ENCODE measurements at regions not wholly inside any gene's neighbourhood (a gene's known extent, or its start where the extent isn't known, plus 50 kb on each side); places are given as distances from the start of the nearest gene placed in this dataset.

- DNase-seq (ENCODE audit: low read depth in 1 of 2, low spot score in 1 of 2): no peak
These were observed 95.9 kb upstream of the ANKRD34C start for GRCh38 chr15:79186616-79187015.

- DNase-seq (ENCODE audit: low read depth in 1 of 2, low spot score in 1 of 2): no peak
These were observed 94.6 kb upstream of the RASGRF1 start for GRCh38 chr15:79185199-79185598.

DNA sequence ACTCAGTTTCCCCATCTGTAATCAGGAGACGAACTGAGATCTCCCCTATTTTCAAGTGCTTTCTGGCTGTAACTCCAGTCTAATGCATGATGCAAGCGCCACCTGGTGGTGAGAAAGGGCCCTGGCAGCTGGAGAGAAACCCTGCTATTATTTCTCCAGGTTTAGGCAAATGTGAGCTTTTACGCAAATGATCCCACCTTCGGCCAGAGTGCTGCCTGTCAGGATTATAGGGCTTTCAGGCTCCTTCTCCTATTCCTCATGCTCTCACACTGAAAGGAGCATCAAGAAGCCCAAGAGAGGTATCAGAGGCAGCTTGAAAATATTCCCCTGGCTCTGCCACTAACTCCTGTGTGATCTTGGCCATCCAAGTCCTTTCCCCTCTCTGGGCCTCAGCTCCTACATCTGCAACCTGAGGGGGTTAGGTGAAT is 93.9 kb upstream of the RASGRF1 start:
- peak; percentile 34 to 46 for DNase-seq (ENCODE audit: low read depth in 1 of 2, low spot score in 1 of 2)

- DNase-seq (ENCODE audit: low read depth in 1 of 2, low spot score in 1 of 2): no peak
These were observed 89.7 kb upstream of the RASGRF1 start for GRCh38 chr15:79180318-79180717.

- no peak for DNase-seq (ENCODE audit: low read depth in 1 of 2, low spot score in 1 of 2)
These were observed 89.0 kb upstream of the RASGRF1 start for GRCh38 chr15:79179597-79179996.

- DNase-seq (ENCODE audit: low read depth in 1 of 2, low spot score in 1 of 2): no peak
These were observed 88.6 kb upstream of the RASGRF1 start for GRCh38 chr15:79179108-79179561.

DNA sequence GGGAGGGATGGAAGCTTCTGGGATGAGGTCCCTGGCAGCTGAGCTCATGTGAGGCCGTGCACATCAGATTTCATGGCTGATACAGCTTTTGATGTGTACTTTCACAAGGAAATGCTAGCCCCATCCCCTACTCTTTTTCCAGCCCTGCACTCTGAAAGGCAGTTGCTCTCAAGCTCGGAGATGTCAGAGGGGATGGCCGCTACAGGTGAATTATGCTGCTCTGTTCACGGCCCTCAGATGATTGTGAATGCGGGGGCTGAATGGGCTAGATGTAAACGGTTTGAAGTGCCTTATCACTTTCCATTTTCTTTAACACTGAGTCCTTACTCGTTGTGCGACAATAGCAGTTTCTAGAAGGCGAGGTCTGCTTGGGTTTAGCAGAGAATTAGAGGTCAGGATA is 88.0 kb upstream of the RASGRF1 start:
- no peak for DNase-seq (ENCODE audit: low read depth in 1 of 2, low spot score in 1 of 2)

- no peak for DNase-seq (ENCODE audit: low read depth in 1 of 2, low spot score in 1 of 2)
These were observed 85.6 kb upstream of the RASGRF1 start for GRCh38 chr15:79176151-79176550.

DNA sequence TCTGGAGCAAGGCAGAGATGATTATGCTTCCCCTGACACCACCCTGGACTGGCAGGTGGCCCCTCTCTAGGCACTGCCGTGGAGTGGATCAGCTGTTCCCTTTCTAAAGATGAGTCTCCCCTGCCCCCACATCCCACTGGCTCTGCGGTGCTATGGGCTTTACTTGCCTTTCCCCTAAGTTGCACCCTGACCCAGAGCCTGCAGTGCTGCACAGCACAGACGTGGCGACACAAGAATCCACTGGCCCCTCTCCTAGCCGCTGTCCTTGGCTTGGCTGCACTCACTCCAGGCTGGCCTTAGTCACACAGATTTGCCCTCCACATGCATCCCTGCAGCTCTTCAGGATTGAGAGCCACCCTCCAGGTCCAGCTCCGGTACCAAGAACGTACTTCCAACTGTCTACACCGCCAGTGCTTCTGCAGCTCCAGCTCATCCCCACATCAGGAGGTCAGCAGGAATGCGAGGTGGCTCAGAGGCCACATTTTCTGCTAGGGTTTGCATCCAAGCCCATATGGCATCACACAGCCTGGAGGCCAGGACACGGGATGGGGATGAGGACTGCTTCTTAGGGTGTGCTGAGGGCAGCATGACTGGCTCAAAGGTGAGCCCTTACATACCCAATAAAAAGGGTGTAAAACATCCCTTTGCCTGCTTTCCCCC is 82.4 kb upstream of the RASGRF1 start:
- DNase-seq (ENCODE audit: low read depth in 1 of 2, low spot score in 1 of 2): no peak

GRCh38 chr15:79172032-79172481 is 81.5 kb upstream of the RASGRF1 start:
- DNase-seq (ENCODE audit: low read depth in 1 of 2, low spot score in 1 of 2): no peak

DNA sequence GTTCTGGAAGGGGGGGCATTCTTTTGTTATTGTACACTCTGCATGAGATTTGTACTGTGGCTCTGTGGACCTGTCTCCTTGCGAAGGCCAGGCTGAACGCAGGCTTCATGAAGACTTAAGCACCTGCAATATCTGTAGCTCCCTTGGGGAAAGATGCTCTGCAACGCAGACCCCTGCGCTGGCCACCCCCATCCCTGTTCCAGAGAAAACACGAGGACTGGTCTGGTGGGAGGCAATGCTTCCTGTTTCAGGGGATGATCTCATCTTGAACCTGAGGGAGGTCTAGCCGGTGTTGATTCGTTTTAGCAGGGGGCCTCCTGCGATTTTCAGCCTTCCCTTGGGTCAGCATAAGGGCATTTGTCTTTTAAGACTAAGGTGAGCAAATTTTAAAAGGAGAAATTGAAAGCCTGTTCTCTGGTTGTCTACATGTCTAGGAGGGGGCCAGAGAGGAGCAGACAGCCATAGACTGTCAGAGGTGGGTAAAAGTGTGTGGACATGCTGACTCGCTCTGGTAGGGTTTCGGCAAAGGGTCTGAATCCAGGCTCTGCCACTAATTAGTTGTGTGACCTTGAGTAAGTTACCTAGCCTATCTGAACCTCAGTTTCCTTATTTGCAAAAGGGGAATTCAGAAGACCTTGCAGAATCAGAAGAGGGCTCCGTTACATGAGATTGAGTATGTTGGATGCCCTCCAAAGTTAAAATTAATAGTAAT is 80.9 kb upstream of the RASGRF1 start:
- DNase-seq (ENCODE audit: low read depth in 1 of 2, low spot score in 1 of 2): no peak

DNA sequence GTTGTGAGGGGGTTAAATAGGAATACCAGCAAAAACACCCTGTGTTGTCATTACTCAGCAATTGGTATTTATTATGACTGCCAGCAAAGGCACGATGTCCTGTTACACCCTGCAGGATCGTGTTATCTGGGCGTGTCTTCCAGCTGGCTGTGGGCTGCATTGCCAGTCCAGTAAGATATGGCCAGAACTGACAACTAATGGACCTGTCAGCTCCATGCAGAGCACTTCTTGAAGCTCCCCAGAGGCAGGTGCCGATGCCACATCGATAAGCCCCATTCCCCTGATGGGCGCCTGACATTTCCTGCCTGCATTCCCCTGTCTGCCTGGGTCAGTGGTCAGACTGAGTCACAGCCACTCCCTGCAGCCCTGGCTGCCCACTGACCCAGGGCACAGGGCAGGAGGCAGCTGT is 79.7 kb upstream of the RASGRF1 start:
- DNase-seq (ENCODE audit: low read depth in 1 of 2, low spot score in 1 of 2): no peak

GRCh38 chr15:79169526-79170133 is 79.0 kb upstream of the RASGRF1 start:
- DNase-seq (ENCODE audit: low read depth in 1 of 2, low spot score in 1 of 2): no peak

- DNase-seq (ENCODE audit: low read depth in 1 of 2, low spot score in 1 of 2): no peak
These were observed 78.4 kb upstream of the RASGRF1 start for GRCh38 chr15:79168922-79169456.

GRCh38 chr15:79167776-79168175 is 77.2 kb upstream of the RASGRF1 start:
- no peak for DNase-seq (ENCODE audit: low read depth in 1 of 2, low spot score in 1 of 2)

DNA sequence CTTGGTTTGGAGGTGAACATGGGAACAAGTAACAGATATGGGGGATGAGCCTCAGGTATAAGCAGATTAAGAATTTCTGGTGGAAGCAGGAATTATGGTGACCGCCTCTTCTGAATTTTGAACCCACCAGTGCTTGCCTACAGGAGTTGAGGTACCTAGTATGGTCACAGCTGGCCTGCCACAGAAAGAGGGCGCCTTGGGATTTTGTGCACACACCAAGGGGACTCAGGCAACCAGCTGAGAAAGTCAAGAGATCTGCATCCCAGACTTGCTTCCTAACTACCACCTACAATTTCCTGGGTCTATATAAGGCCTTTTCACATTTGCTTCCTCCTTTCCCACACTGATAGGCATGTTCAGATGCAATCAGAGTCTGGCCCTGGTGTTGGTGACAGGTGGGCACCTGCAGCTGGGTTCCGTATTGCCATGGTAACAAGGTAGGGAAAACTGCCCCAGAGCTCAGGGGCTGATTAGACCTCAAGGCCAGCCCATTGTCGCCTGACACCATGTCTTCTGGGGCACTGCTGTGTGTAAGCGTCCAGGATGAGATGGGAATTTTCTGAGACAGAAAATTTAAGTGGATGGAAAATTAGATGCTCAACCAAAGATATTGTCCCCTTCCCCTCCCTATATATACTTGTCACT is 75.9 kb upstream of the RASGRF1 start:
- DNase-seq (ENCODE audit: low read depth in 1 of 2, low spot score in 1 of 2): no peak

GRCh38 chr15:79164465-79164864 is 73.9 kb upstream of the RASGRF1 start:
- DNase-seq (ENCODE audit: low read depth in 1 of 2, low spot score in 1 of 2): no peak

- DNase-seq (ENCODE audit: low read depth in 1 of 2, low spot score in 1 of 2): no peak
These were observed 73.5 kb upstream of the RASGRF1 start for GRCh38 chr15:79164043-79164442.

GRCh38 chr15:79163395-79163794 is 72.8 kb upstream of the RASGRF1 start:
- DNase-seq (ENCODE audit: low read depth in 1 of 2, low spot score in 1 of 2): no peak

GRCh38 chr15:79161837-79162508 is 71.4 kb upstream of the RASGRF1 start:
- DNase-seq (ENCODE audit: low read depth in 1 of 2, low spot score in 1 of 2): no peak

DNA sequence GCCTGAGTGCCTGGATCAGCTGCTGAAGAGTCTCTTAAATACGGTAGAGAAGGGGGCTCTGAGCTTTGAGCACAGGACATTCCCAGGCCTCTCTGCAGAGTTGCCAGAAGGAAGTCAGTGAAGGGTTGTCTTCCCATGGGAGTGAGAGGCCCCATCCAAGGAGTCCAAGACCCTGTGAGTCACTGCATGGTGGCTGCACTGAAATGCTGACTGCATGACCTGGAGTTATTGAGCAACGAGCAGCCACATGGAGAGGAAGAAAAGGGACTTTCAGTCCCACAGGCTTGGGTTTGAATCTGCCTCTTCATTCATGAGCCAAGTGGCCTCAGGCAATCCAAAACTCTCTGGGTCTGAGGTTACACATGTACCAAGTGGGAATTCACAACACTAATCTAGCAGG is 69.6 kb upstream of the RASGRF1 start:
- no peak for DNase-seq (ENCODE audit: low read depth in 1 of 2, low spot score in 1 of 2)

All from stimulated activated CD4-positive, alpha-beta T cell treated with anti-CD3 and anti-CD28 coated beads, Interleukin-15, amount 100 ng/mL, for 1 hour (primary cell).